GM21723 (cell line): ENCODE measurements at regions not wholly inside any gene's neighbourhood (a gene's known extent, or its start where the extent isn't known, plus 50 kb on each side); places are given as distances from the start of the nearest gene placed in this dataset.
A peak's percentile ranks its signal among the peaks of the same experiment; 100 is the strongest.
"Not testable (repeated sequence)": the region's sequence is repeated elsewhere in the genome, so short reads cannot be mapped to it uniquely, and the experiment has no call there.

Experiments
- ATAC-seq: cut with Tn5 transposase; IDR thresholded peaks from one replicate; pipeline ENCODE4 v1.9.1; 2021; ENCODE audit warnings: mild to moderate bottlenecking, moderate library complexity; ENCODE audit not compliant: unreplicated experiment

DNA sequence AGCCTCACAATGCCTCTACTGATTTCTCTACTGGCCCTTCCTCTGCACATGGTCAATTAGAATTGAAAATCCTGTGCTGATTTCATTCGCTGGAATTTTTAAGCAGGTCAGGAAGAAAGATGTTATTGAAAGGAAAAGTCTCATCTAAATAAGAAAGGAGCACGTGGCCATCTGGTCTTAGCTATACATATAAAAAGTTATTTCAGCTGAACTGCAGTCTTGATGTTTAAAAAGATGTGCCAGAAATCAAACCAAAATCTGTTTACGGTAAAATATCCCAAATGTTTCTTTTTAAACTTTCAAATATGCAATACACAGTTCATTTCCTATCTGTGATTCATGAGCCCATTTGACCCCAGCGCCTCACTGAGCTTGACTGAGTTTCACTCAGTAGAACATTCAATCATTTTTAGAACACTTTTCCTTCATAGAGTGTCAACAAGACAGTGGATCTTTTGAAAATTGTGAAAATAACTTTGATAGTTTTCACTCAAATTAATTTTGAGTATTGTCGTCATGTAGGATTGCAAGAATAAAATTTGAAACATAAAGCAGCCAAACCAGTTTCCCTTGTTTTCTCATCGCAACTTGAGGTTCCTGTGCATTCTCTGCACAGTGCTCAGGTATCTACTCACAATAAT lies 293.6 kb downstream of the PTPRC start:
- ATAC-seq, result no peak

GRCh38 chr1:198933515-198934222 lies 294.8 kb downstream of the PTPRC start:
- ATAC-seq, result no peak

DNA sequence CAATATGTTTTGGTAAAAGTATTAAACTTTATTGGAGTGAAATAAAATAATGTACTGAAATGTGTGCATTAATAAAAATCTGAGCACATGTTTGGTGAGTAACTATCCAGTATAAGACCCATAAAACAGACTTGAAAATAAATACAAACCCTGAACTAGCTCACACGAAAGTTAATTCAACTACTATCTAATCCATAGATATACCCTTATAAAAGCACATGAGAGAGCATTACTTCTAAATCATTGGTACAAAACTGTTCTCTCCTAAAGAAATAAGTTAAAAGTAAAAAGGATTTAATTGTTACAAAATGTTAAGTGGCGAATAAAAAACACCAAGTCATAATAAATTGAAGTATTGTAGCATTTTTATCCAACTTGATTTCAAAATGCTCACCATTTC lies 295.6 kb downstream of the PTPRC start:
- no peak for ATAC-seq

- peak; percentile 9 for ATAC-seq
Measured at GRCh38 chr1:198934901-198935305, 296.1 kb downstream of the PTPRC start.

DNA sequence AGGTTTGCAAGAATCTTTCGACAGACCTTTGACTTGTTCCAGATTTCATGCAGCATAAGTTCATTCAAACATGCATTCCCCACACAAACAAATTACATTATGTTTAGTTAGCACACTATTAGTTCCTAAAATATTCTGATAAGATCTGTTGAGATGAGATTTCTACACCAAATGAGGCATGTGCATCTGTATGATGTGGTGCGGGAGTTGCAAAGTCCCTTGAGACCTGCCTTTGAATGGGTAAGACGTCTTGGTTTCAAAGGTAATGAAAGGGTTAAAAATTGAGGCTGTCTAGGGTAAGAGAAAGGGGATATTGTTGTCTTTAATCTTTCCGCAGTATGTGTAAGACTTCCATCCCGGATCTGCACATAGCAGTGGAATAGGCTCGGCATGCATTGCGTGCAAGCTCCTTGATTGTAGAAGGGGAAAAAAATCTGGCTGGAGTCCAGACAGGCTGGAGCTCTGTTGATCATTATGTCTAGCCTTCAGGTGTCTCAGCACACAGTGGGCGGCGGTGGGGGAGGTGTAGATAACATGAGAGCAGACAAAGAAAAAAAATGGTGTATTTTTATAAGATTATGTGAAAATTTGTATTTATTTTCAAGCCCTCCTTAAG lies 296.6 kb downstream of the PTPRC start:
- ATAC-seq, result peak; percentile 52

DNA sequence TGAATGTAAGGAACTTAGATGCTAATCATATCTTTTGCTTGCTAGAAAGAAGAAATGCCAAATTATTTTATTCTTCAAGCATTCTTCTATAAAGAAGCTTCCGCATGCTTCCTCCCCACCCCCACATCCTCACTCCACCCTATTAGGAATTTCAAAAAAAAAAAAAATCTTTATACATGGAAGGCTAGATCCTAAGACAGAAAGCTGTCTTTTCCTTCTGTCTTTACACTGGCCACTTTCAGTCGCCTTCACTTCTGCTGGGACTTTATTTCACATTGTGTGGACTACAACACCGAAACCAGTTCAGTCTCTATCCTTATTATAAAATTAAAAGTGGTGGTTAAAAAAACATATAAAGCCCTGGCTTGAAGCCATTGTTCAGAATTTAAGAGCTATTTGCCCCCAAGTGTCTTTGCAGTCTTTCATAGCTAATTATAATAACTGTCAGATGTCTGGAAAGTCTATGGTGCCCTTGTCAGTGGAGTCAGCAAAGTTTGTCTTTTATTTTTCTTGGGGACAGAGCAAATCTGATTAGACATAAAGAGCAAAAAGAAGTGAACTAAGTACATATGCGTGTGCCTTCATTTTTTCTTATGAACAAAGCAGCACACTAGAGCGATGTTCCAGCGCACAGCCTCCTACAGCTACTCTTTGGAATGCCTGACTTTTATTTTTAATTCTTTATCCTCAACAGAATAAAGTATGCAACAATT lies 297.7 kb downstream of the PTPRC start:
- no peak for ATAC-seq

- ATAC-seq, result peak; percentile 87
Measured at GRCh38 chr1:198937231-198938031, 298.6 kb downstream of the PTPRC start.

DNA sequence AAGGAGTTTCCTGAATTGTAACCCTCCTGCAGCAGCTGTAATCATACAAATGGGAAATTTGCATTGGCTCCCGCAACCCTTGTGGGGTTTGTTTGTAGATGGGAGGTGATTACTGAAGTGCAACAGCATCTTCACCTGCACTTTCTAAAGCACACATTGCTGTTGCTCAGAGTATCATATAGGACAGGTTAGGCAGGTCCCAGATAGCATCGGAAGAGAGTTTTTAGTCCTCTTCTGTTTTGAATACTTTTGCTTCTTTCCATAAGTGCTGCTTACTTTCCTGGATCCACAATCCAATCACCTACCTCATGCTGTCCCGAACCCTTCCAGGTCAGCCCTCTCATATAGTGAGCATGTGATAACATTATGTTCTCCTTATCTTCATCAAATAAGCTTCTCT lies 300.4 kb downstream of the PTPRC start:
- no peak for ATAC-seq

DNA sequence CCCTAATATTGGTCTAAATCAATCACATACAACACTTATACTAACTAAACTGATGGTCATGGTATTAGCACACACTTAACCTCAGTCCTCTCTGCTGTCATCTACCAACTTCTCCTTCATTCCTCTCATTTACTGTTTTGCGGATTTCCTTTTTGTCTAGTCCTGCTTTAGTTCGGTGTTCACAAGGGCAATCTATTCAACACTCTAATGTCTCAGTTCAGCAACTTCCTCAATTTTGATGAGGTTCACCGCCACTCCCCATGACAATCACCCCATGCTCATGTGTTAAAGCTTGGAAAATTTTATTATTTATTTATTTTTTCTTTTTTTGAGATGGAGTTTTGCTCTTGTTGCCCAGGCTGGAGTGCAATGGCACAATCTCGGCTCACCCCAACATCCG lies 301.1 kb downstream of the PTPRC start:
- ATAC-seq, result no peak

DNA sequence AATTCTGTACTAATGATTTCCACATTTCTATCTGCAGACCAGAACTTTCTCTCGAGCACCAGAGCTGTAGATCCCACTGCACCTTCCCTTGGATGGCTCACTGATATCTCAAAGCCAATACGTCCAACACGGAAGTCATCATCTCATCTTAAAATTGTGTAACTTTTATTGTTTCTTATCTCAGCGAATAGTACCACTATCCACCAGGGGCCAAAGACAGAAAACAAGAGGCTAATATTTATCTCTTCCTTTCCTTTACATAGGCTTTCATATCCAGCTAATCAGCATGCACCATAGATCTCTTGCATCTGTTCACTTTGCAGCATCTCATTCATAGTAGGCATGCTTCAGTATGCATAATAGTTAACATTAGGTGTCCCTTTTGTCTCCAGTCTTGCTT lies 303.6 kb downstream of the PTPRC start:
- ATAC-seq, result no peak

GRCh38 chr1:198943484-198944187 lies 304.8 kb downstream of the PTPRC start:
- no peak for ATAC-seq

GRCh38 chr1:198947456-198947855 lies 308.6 kb downstream of the PTPRC start:
- no peak for ATAC-seq

DNA sequence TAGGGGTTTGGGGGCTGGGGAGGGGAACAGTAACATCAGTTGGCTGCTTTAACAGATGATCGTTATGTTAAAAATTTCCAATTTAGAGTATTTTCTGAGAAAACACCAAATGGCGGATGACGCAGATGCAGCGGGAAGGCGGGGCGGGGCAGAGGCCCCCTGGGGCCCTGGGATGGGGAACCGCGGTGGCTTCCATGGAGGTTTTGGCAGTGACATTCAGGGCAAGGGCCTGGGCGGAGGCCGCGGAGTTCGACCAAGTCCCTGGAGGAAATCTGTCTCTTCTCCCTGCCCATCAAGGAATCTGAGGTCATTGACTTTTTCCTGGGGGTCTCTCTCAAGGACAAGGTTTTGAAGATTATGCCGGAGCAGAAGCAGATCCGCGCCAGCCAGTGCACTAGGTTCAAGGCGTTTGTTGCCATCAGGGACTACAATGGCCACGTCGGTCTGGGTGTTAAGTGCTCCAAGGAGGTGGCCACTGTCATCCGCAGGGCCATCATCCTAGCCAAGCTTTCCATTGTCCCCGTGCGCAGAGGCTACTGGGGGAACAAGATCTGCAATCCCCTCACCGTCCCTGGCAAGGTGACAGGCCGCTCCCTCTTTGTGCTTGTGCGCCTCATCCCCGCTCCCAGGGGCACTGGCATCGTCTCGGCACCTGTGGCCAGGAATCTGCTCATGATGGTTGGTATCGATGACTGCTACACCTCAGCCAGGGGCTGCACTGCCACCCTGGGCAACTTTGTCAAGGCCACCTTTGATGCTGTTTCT lies 310.2 kb downstream of the PTPRC start:
- ATAC-seq, result no peak

GRCh38 chr1:198950036-198950435 lies 311.2 kb downstream of the PTPRC start:
- no peak for ATAC-seq

DNA sequence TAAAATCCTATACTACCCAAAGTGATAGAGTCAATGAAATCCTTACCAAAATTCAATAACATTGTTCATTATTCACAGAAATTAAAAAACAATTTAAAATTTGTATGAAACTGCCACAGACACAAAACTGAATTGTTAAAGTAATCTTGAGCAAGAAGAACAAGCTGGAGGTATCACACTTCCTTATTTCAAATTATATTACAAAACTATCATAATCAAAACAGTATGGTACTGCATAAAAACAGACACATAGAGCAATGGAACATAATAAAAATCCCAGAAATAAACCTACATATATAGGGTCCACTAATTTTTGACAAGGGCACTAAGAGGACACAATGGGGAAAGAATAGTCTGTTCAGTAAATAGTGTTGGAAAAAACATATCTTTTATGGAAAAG lies 316.2 kb downstream of the PTPRC start:
- no peak for ATAC-seq

DNA sequence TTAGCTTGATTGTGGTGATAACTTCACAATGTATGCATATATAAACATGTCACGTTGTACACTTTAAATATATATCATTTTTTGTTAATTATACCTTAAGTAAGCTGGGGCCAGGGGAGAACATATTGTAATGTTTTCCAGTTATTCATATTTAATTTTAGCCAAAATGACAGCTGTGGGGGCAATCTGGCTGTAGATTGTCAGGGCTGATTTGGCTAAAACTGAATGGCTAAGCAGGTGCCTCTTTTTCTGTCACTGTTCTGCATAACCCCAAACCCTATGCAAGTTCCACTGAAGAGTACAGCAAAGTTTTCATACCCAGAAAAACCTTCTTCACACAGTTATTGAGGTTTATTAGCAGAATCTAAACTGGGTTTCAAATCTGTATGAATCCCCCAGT lies 318.2 kb downstream of the PTPRC start:
- no peak for ATAC-seq

DNA sequence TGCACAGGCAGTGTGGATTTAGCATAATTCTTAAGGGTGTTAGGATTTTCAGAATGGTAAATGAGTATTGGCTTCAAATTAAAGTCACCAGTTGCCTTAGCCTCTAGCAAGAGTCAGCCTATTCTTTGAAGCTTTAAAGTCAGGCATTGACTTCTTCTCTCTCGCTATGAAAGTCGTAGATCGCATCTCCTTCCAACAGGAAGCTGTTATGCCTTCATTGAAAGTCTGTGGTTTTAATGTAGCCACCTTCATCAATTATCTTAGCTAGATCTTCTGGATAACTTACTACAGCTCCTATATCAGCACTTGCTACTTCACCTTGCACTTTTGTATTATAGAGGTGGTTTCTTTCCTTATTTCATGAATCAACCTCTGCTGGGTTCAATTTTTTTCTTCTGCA lies 320.2 kb downstream of the PTPRC start:
- no peak for ATAC-seq

GRCh38 chr1:198959676-198960075 lies 320.8 kb downstream of the PTPRC start:
- no peak for ATAC-seq

GRCh38 chr1:198963796-198964195 lies 325.0 kb downstream of the PTPRC start:
- ATAC-seq, result not testable (repeated sequence)

DNA sequence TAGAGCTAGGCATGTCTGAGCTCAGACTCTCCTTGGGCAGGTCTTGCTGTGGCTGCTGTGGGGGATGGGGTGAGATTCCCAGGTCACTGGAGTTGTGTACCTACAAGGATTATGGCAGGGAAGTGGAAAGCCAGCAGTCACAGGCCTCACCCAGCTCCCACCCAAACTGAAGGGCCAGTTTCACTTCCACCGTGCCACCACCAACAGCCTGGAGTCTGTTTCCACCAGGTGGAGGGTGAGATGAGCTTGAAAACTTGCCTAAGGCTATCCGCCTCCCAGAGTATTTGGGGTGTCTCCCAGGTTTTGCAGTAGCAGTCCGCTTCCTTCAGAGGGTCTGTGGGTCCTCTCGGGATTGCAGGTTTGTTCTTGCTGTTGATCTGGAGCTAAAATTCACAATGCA lies 327.7 kb downstream of the PTPRC start:
- no peak for ATAC-seq
